H1 (cell line): ENCODE measurements at regions not wholly inside any gene's neighbourhood (a gene's known extent, or its start where the extent isn't known, plus 50 kb on each side); places are given as distances from the start of the nearest gene placed in this dataset.

Experiments used
- ASH2L ChIP-seq: fragments of 200-600, 300-600 bp; sonication (generic); IDR thresholded peaks from one replicate; pipeline ENCODE4 v1.7.1; 2017; ENCODE audit warnings: low read length
- BRCA1 ChIP-seq: IDR thresholded peaks from 2 replicates; pipeline ENCODE4 v1.6.1; 2012; ENCODE audit warnings: low read depth, low read length, improper control_type of control experiment
- CBX5 ChIP-seq: fragments of 300-800, 300-1000 bp; sonication (generic); IDR thresholded peaks from 2 replicates; pipeline ENCODE4 v1.7.1; 2016; ENCODE audit warnings: antibody characterized with exemption, low read length, low read depth
- CREB1 ChIP-seq: IDR thresholded peaks from 2 replicates; pipeline ENCODE4 v1.6.1; 2012; ENCODE audit warnings: inconsistent platforms
- HDAC6 ChIP-seq: IDR thresholded peaks from one replicate; pipeline ENCODE4 v1.7.1; 2012; ENCODE audit warnings: low read depth, mild to moderate bottlenecking, inconsistent platforms, low read length, moderate library complexity
- KDM1A ChIP-seq: fragments of 200-600, 300-600 bp; sonication (generic); IDR thresholded peaks from 2 replicates; pipeline ENCODE4 v1.7.1; 2016; ENCODE audit warnings: mild to moderate bottlenecking, low read length, borderline replicate concordance
- RXRA ChIP-seq: IDR thresholded peaks from 2 replicates; pipeline ENCODE4 v1.6.1; 2011; ENCODE audit warnings: low read depth, mild to moderate bottlenecking, low read length, moderate library complexity; ENCODE audit not compliant: insufficient read depth
- TBP ChIP-seq: IDR thresholded peaks from 2 replicates; pipeline ENCODE4 v1.6.1; 2011; ENCODE audit warnings: low read depth, low read length, improper control_type of control experiment
- TCF12 ChIP-seq: IDR thresholded peaks from 2 replicates; pipeline ENCODE4 v1.6.1; 2011; ENCODE audit warnings: low read depth, mild to moderate bottlenecking, low read length
- TF ChIP-seq, protein P1 (sequence below): IDR thresholded peaks from 2 replicates; pipeline ENCODE4 v1.6.1; 2011; ENCODE audit warnings: low read depth, mild to moderate bottlenecking, low read length; ENCODE audit not compliant: insufficient read depth
- TF ChIP-seq, protein P2 (sequence below): IDR thresholded peaks from 2 replicates; pipeline ENCODE4 v1.6.1; 2012; ENCODE audit warnings: low read length, inconsistent platforms

DNA sequence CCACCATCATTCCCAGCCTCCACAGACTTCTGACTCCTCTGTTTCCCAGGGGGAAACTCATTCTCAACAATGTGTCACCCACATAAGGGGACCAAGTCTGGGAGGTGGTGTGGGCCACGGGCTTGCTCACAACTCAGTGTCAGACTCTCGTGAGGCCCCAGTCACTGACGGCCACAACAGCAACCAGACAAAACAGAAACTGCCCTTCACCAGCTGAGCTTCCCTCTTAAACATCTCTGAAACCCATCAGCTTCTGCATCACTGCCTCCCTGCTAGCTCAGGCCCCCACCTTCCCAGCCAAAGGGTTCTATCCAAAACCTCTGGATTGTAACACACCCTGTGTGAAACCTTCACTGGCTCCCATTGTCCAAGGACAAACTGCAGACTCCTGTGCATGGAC lies 273.4 kb downstream of the CDK5RAP2 start (continued):
- TF ChIP-seq KDM1A, result no peak
- TF ChIP-seq TBP, result no peak
- TF ChIP-seq TCF12, result no peak
- no peak for TF ChIP-seq HDAC6
- TF ChIP-seq, protein P1, sequence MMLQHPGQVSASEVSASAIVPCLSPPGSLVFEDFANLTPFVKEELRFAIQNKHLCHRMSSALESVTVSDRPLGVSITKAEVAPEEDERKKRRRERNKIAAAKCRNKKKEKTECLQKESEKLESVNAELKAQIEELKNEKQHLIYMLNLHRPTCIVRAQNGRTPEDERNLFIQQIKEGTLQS, result no peak
- no peak for TF ChIP-seq CBX5
- no peak for TF ChIP-seq CREB1
- TF ChIP-seq, protein P2, sequence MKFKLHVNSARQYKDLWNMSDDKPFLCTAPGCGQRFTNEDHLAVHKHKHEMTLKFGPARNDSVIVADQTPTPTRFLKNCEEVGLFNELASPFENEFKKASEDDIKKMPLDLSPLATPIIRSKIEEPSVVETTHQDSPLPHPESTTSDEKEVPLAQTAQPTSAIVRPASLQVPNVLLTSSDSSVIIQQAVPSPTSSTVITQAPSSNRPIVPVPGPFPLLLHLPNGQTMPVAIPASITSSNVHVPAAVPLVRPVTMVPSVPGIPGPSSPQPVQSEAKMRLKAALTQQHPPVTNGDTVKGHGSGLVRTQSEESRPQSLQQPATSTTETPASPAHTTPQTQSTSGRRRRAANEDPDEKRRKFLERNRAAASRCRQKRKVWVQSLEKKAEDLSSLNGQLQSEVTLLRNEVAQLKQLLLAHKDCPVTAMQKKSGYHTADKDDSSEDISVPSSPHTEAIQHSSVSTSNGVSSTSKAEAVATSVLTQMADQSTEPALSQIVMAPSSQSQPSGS, result no peak
- TF ChIP-seq ASH2L, result no peak
- TF ChIP-seq RXRA, result no peak
- TF ChIP-seq BRCA1, result no peak
